Suprapubic skin (tissue), 4 donors: ENCODE measurements at regions not wholly inside any gene's neighbourhood (a gene's known extent, or its start where the extent isn't known, plus 50 kb on each side); places are given as distances from the start of the nearest gene placed in this dataset.

Experiments
- DNase-seq, 2 donors: peaks; one replicate each; pipeline ENCODE4 v3.0.0-alpha.2; 2019; ENCODE audit warnings: low spot score in 2 of 2
- H3K27ac ChIP-seq: fragments of 200-600 bp; sonication (generic); one replicate; pipeline ENCODE4 v1.5.1; 2019
- H3K27me3 ChIP-seq: fragments of 200-600 bp; sonication (generic); one replicate; pipeline ENCODE4 v1.5.1; 2019
- H3K36me3 ChIP-seq: fragments of 200-600 bp; sonication (generic); one replicate; pipeline ENCODE4 v1.5.1; 2019
- H3K4me1 ChIP-seq: fragments of 200-600 bp; sonication (generic); one replicate; pipeline ENCODE4 v1.5.1; 2019
- H3K4me3 ChIP-seq: fragments of 200-600 bp; sonication (generic); one replicate; pipeline ENCODE4 v1.5.1; 2019; ENCODE audit warnings: mild to moderate bottlenecking
- H3K9me3 ChIP-seq: fragments of 200-600 bp; sonication (generic); one replicate; pipeline ENCODE4 v1.5.1; 2019
- EP300 ChIP-seq: sonication (generic); formaldehyde crosslinking; IDR thresholded peaks from one replicate; pipeline ENCODE4 v1.6.1; 2017; ENCODE audit warnings: antibody characterized with exemption
- POLR2A ChIP-seq, 2 donors: fragments of 450-650 bp; IDR thresholded peaks; one replicate each; pipeline ENCODE4 v1.6.1; 2017; ENCODE audit warnings: antibody characterized with exemption in 2 of 2, mild to moderate bottlenecking in 2 of 2, moderate library complexity in 2 of 2
- POLR2AphosphoS5 ChIP-seq, 3 donors: sonication (generic); formaldehyde crosslinking; IDR thresholded peaks; one replicate each; pipeline ENCODE4 v1.6.1; 2017; ENCODE audit warnings: antibody characterized with exemption in 3 of 3
- WGBS: methylation state at CpG from one replicate; pipeline ENCODE4 v1.1.5; 2018; 5-methylcytosine and 5-hydroxymethylcytosine counted together
- TF ChIP-seq, protein P1 (sequence below), 2 donors: fragments of 200-600 bp in 1 of 2; fragments of 450-650 bp in 1 of 2; sonication (generic) in 1 of 2; IDR thresholded peaks; one replicate each; pipeline ENCODE4 v1.5.1; 2016 to 2019; ENCODE audit warnings: antibody characterized with exemption in 2 of 2, mild to moderate bottlenecking in 1 of 2, moderate library complexity in 1 of 2

DNA sequence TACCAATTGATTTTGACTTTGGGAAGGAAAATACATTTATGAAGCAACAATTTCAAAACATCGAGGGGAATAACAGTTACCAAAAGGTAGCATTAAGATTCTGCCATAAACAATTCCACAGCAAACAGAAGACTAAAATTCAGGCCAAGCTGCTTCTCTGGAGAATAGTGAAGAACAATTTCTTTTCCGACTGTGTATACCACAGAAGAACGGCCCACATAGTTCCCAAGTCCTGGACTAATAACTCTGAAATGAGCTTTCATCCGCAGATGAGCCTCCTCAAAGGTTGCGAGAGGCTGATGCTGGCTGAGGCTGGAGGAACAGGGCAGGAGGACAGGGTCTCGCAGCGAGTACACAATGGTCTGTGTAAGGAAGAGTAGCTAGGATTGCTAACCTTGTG is 278.9 kb upstream of the TCF4 start:
- DNase-seq: no peak
- 76% methylated on average over 7 of the region's 7 CpGs for WGBS
- H3K27ac ChIP-seq: no peak overlapping the region
- no peaks in the 10 kb centered on the region for H3K9me3 ChIP-seq
- H3K27me3 ChIP-seq: no peaks in the 10 kb centered on the region
- no peak overlapping the region for H3K4me3 ChIP-seq
- TF ChIP-seq EP300 (no peak), POLR2AphosphoS5 (IDR thresholded peaks at IDR 0.05) (no peak), POLR2A (IDR thresholded peaks at IDR 0.05) (no peak)
- TF ChIP-seq, protein P1, sequence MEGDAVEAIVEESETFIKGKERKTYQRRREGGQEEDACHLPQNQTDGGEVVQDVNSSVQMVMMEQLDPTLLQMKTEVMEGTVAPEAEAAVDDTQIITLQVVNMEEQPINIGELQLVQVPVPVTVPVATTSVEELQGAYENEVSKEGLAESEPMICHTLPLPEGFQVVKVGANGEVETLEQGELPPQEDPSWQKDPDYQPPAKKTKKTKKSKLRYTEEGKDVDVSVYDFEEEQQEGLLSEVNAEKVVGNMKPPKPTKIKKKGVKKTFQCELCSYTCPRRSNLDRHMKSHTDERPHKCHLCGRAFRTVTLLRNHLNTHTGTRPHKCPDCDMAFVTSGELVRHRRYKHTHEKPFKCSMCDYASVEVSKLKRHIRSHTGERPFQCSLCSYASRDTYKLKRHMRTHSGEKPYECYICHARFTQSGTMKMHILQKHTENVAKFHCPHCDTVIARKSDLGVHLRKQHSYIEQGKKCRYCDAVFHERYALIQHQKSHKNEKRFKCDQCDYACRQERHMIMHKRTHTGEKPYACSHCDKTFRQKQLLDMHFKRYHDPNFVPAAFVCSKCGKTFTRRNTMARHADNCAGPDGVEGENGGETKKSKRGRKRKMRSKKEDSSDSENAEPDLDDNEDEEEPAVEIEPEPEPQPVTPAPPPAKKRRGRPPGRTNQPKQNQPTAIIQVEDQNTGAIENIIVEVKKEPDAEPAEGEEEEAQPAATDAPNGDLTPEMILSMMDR (IDR thresholded peaks at IDR 0.05): no peak
- no peaks in the 10 kb centered on the region for H3K36me3 ChIP-seq
- peaks cover 9% of the 10 kb centered on the region for H3K4me1 ChIP-seq

DNA sequence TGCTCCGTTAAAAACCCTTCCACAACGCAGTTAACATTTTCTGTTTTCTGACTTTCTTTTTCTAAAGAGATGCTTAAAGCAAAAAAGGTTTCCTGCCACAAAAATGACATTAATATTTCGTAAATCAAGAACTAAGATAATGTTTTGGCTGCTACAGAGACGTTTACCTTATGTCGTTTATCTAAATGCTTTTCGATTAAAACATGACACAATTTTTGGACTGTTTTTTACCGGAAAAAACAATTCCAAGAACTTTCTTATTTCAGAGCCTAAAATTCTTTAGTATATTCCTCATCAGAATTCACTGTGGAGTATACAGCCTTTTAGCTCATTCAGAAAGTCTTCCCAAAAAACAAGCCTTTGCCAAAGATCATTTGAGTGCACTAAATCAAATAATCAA is 278.0 kb upstream of the TCF4 start:
- DNase-seq: no peak
- 53% methylated on average over 7 of the region's 7 CpGs for WGBS

DNA sequence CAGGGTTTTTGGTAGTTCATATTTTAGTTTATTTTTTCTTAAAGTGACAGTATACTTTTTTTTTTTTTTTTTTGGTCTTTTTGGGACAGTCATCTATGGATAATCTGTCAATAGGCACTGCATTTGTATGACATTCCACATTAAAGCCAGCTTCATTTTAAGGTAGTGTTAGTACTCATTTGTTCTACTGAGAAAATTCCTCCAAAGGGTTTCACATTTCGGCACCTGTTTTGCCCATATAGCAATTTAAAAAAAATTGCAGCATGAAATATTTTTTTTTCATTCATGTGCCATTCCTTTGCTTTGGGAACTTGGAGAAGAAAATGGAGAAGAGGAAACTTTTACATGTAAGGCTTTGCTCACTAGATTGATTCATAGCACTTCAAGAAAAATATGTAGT is 276.3 kb upstream of the TCF4 start:
- no peaks in the 10 kb centered on the region for H3K36me3 ChIP-seq
- no peaks in the 10 kb centered on the region for H3K9me3 ChIP-seq
- no peak overlapping the region for H3K4me3 ChIP-seq
- TF ChIP-seq POLR2A (IDR thresholded peaks at IDR 0.05) (no peak), EP300 (no peak)
- H3K4me1 ChIP-seq: peaks cover 6% of the 10 kb centered on the region
- no peaks in the 10 kb centered on the region for H3K27me3 ChIP-seq
- 0% methylated on average over 1 of the region's 1 CpG for WGBS
- H3K27ac ChIP-seq: no peak overlapping the region
- DNase-seq: no peak

More for the DNA sequence above, 278.0 kb upstream of the TCF4 start:
- H3K27me3 ChIP-seq: no peaks in the 10 kb centered on the region
- H3K27ac ChIP-seq: no peak overlapping the region
- H3K36me3 ChIP-seq: no peaks in the 10 kb centered on the region
- TF ChIP-seq POLR2AphosphoS5 (IDR thresholded peaks at IDR 0.05) (no peak), POLR2A (IDR thresholded peaks at IDR 0.05) (no peak), EP300 (no peak)
- TF ChIP-seq, protein P1 (IDR thresholded peaks at IDR 0.05): no peak
- H3K4me3 ChIP-seq: no peak overlapping the region
- no peaks in the 10 kb centered on the region for H3K9me3 ChIP-seq
- peaks cover 9% of the 10 kb centered on the region for H3K4me1 ChIP-seq

DNA sequence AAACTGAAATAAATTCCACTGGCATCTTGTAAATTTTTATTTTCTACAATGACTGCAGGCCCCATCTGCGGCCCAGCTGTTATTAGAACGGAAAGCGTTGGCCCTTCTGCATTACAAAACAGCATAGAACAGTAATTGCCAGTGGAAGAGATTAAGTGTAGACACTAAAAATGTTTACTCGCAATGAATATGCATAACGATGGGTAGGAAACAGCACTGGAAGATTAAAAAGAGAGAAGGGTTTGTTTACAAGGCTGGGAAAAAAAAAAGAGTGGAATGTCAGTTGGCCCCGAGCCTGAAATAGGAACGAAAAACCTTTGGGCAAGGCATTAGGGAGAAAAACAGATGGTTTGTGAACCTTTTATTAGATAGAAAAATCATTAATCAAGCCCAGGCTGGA is 275.9 kb upstream of the TCF4 start:
- Histone ChIP-seq H3K27ac (no peak overlapping the region), H3K27me3 (no peaks in the 10 kb centered on the region), H3K4me1 (peaks cover 4% of the 10 kb centered on the region), H3K9me3 (no peaks in the 10 kb centered on the region), H3K4me3 (no peak overlapping the region), H3K36me3 (no peaks in the 10 kb centered on the region)
- no peak for DNase-seq
- WGBS: 37% methylated on average over 7 of the region's 7 CpGs
- no peak for TF ChIP-seq POLR2A (IDR thresholded peaks at IDR 0.05)
- TF ChIP-seq POLR2AphosphoS5 (IDR thresholded peaks at IDR 0.05): peak in 1 of 3 donors; percentile 9

DNA sequence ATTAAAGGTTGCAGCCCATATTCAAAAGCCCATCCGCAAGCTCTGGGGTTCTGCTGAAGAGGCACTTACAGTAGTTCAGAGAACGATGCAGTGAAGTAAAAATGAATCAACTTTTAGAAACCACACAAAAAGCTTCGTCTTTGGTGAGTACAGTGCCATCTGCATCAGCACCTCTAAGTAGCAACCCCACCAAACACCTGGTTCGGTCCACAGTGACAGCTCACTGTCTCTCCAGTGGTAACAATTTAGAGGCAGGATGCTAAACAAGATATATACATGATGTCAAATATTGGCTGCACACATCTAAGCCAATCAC is 275.4 kb upstream of the TCF4 start:
- Histone ChIP-seq H3K27ac (peak overlapping the region; percentile 3), H3K9me3 (no peaks in the 10 kb centered on the region), H3K36me3 (no peaks in the 10 kb centered on the region), H3K27me3 (no peaks in the 10 kb centered on the region), H3K4me3 (no peak overlapping the region), H3K4me1 (peaks cover 4% of the 10 kb centered on the region)
- no peak for TF ChIP-seq EP300
- WGBS: 68% methylated on average over 4 of the region's 4 CpGs
- DNase-seq: no peak

DNA sequence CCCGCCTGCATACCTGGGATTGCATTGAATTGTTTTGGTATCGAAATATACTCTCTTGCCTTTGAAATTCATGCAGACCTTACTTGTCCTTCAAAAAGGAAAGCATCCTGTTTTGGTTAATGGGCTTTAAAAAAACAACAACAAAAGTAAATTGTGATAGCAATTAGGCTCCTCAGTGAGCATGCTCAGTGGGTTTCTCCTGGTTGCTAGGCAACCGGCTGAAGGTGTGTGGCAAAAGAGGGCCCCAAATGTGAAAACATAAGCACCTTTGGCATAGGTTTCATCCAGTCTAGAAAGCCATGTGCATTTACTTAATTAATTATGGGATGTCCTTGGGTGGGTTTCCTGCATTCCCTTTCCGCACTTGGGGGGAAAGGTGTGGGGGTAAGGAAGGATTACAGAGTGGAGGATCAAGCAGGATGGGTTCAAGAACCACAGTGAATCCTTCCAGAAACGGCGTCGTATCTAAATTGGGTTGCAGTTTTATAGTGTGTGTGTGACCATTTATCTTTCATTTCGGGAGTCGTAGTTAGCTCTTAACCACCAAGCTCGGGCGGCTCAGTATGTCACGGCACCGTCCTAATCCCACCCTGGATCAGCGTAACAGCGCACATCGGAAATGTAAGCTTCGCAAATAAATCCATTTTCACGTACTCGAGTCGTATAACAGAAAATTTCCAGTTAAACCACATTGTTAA is 274.9 kb upstream of the TCF4 start:
- WGBS: 84% methylated on average over 20 of the region's 20 CpGs
- no peak overlapping the region for H3K4me3 ChIP-seq
- no peaks in the 10 kb centered on the region for H3K9me3 ChIP-seq
- no peaks in the 10 kb centered on the region for H3K36me3 ChIP-seq
- TF ChIP-seq EP300: no peak
- TF ChIP-seq, protein P1 (IDR thresholded peaks at IDR 0.05): no peak
- H3K4me1 ChIP-seq: peaks cover 4% of the 10 kb centered on the region
- peak overlapping the region; percentile 3 for H3K27ac ChIP-seq
- H3K27me3 ChIP-seq: no peaks in the 10 kb centered on the region
- no peak for DNase-seq

DNA sequence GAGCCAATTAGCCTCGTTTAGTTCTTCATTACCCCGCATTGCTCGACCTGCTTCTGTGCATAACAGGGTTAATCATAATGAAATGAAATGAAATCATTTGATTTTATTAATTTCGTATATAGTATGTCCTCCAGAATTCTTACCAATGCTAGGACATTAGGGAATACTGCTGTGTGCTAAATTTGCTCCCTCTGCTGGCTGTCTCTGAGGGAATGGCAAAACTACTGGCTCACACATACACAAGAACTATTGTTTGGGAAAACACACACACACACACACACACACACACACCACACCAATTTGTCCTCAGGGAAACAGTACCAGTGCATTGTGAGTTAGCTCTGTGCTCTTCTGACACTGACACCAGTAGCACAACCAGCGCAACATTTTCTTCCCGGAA is 273.3 kb upstream of the TCF4 start:
- no peak for TF ChIP-seq POLR2A (IDR thresholded peaks at IDR 0.05)
- TF ChIP-seq POLR2AphosphoS5 (IDR thresholded peaks at IDR 0.05): no peak
- TF ChIP-seq, protein P1 (IDR thresholded peaks at IDR 0.05): peak in 1 of 2 donors; percentile 19
- Histone ChIP-seq H3K9me3 (no peaks in the 10 kb centered on the region), H3K27ac (no peak overlapping the region), H3K4me1 (peaks cover 7% of the 10 kb centered on the region), H3K4me3 (no peak overlapping the region), H3K36me3 (no peaks in the 10 kb centered on the region), H3K27me3 (no peaks in the 10 kb centered on the region)
- WGBS: 67% methylated on average over 6 of the region's 6 CpGs
- no peak for DNase-seq
